Activated CD4-positive, alpha-beta T cell treated with anti-CD3 and anti-CD28 coated beads, Interleukin-2, Interleukin-4, amounts not matched to agents 100 ng/mL and 50 ng/mL, durations not matched to agents 16 hours and 8 hours (primary cell): ENCODE measurements at regions not wholly inside any gene's neighbourhood (a gene's known extent, or its start where the extent isn't known, plus 50 kb on each side); places are given as distances from the start of the nearest gene placed in this dataset.
A peak's percentile ranks its signal among the peaks of the same experiment; 100 is the strongest.

Experiments used
- DNase-seq: peaks from one replicate; pipeline ENCODE4 v3.0.0-alpha.2; 2020; ENCODE audit warnings: low spot score

- no peak for DNase-seq
Measured at GRCh38 chr11:116473206-116473769, 299.5 kb downstream of the BUD13 start.

GRCh38 chr11:116472651-116473050, 300.1 kb downstream of the BUD13 start:
- no peak for DNase-seq

- no peak for DNase-seq
Measured at GRCh38 chr11:116471608-116472256, 301.1 kb downstream of the BUD13 start.

GRCh38 chr11:116468699-116469098, 304.1 kb downstream of the BUD13 start:
- no peak for DNase-seq

GRCh38 chr11:116467823-116468222, 305.0 kb downstream of the BUD13 start:
- no peak for DNase-seq

- no peak for DNase-seq
Measured at GRCh38 chr11:116466801-116467200, 306.0 kb downstream of the BUD13 start.

- no peak for DNase-seq
Measured at GRCh38 chr11:116466191-116466590, 306.6 kb downstream of the BUD13 start.

- DNase-seq: no peak
Measured at GRCh38 chr11:116465056-116465455, 307.7 kb downstream of the BUD13 start.

GRCh38 chr11:116461789-116462188, 311.0 kb downstream of the BUD13 start:
- no peak for DNase-seq

- no peak for DNase-seq
Measured at GRCh38 chr11:116460156-116460920, 312.4 kb downstream of the BUD13 start.

GRCh38 chr11:116459185-116460045, 313.4 kb downstream of the BUD13 start:
- no peak for DNase-seq

GRCh38 chr11:116458546-116458945, 314.2 kb downstream of the BUD13 start:
- no peak for DNase-seq

GRCh38 chr11:116457336-116458007, 315.3 kb downstream of the BUD13 start:
- DNase-seq: no peak

GRCh38 chr11:116454951-116455350, 317.8 kb downstream of the BUD13 start:
- no peak for DNase-seq

- DNase-seq: peak; percentile 34
Measured at GRCh38 chr11:116454020-116454645, 318.7 kb downstream of the BUD13 start.

- DNase-seq: no peak
Measured at GRCh38 chr11:116452461-116452860, 320.3 kb downstream of the BUD13 start.

GRCh38 chr11:116449522-116449921, 323.3 kb downstream of the BUD13 start:
- no peak for DNase-seq

- DNase-seq: no peak
Measured at GRCh38 chr11:116446048-116446941, 326.5 kb downstream of the BUD13 start.

GRCh38 chr11:116445108-116446047, 327.4 kb downstream of the BUD13 start:
- no peak for DNase-seq
